ENCODE measurements at regions not wholly inside any gene's neighbourhood (a gene's known extent, or its start where the extent isn't known, plus 50 kb on each side); places are given as distances from the start of the nearest gene placed in this dataset.

GRCh38 chr7:83857691-83858090 is 208.8 kb upstream of the SEMA3E start:
- Histone ChIP-seq H2BK5ac (ENCODE audit: low read depth, low read length, poor library complexity, severe bottlenecking) (no peak overlapping the region), H3K36me3 (ENCODE audit: control insufficient read depth in 1 of 2, insufficient read depth in 2 of 2, low read depth in 1 of 2, low read length in 2 of 2) (no peaks in the 10 kb centered on the region), H2BK12ac (ENCODE audit: low read length in 2 of 2) (no peak overlapping the region), H3K23ac (ENCODE audit: low read length in 2 of 2) (no peak overlapping the region), H2AK5ac (ENCODE audit: low read length, severe bottlenecking) (no peak overlapping the region), H3K4ac (ENCODE audit: low read depth in 1 of 2, low read length in 2 of 2) (no peak overlapping the region), H3K79me1 (replicated peaks; ENCODE audit: low read length, poor library complexity, severe bottlenecking) (no peaks in the 10 kb centered on the region), H3K14ac (ENCODE audit: low read length in 2 of 2) (no peak overlapping the region), H2BK15ac (ENCODE audit: low read depth, poor library complexity, severe bottlenecking) (no peak overlapping the region), H3K27me3 (ENCODE audit: control insufficient read depth in 1 of 2, insufficient read depth in 1 of 2, low read length in 2 of 2) (no peaks in the 10 kb centered on the region), H3K9me3 (ENCODE audit: control insufficient read depth, low read length) (no peaks in the 10 kb centered on the region), H2BK120ac (ENCODE audit: low read depth, low read length) (no peak overlapping the region), H4K91ac (ENCODE audit: low read length) (no peak overlapping the region), H3K4me1 (ENCODE audit: control insufficient read depth, insufficient read depth, low read depth, low read length) (no peaks in the 10 kb centered on the region), H3K4me2 (ENCODE audit: low read length, poor library complexity, severe bottlenecking) (no peak overlapping the region), H4K8ac (ENCODE audit: low read length) (no peak overlapping the region), H3K27ac (ENCODE audit: low read length, poor library complexity, severe bottlenecking) (no peak overlapping the region), H2AFZ (ENCODE audit: low read depth, low read length) (no peak overlapping the region), H3K4me3 (ENCODE audit: insufficient read depth in 1 of 2, low read depth in 1 of 2, low read length in 2 of 2) (no peak overlapping the region), H3K9ac (ENCODE audit: low read length) (no peak overlapping the region), H3K18ac (ENCODE audit: low read depth in 1 of 2, low read length in 2 of 2) (no peak overlapping the region)
- DNase-seq, result no peak
- WGBS, result no CpG with 5 or more reads among the region's 1 CpG

- Histone ChIP-seq H4K91ac (ENCODE audit: low read length) (no peak overlapping the region), H3K4ac (ENCODE audit: low read depth in 1 of 2, low read length in 2 of 2) (no peak overlapping the region), H2BK120ac (ENCODE audit: low read depth, low read length) (no peak overlapping the region), H3K14ac (ENCODE audit: low read length in 2 of 2) (no peak overlapping the region), H3K18ac (ENCODE audit: low read depth in 1 of 2, low read length in 2 of 2) (no peak overlapping the region), H2AFZ (ENCODE audit: low read depth, low read length) (no peak overlapping the region), H3K27me3 (ENCODE audit: control insufficient read depth in 1 of 2, insufficient read depth in 1 of 2, low read length in 2 of 2) (no peaks in the 10 kb centered on the region), H3K36me3 (ENCODE audit: control insufficient read depth in 1 of 2, insufficient read depth in 2 of 2, low read depth in 1 of 2, low read length in 2 of 2) (no peaks in the 10 kb centered on the region), H2BK5ac (ENCODE audit: low read depth, low read length, poor library complexity, severe bottlenecking) (no peak overlapping the region), H3K27ac (ENCODE audit: low read length, poor library complexity, severe bottlenecking) (no peak overlapping the region), H3K4me2 (ENCODE audit: low read length, poor library complexity, severe bottlenecking) (no peak overlapping the region), H3K4me3 (ENCODE audit: insufficient read depth in 1 of 2, low read depth in 1 of 2, low read length in 2 of 2) (no peak overlapping the region), H3K23ac (ENCODE audit: low read length in 2 of 2) (no peak overlapping the region), H2BK15ac (ENCODE audit: low read depth, poor library complexity, severe bottlenecking) (no peak overlapping the region), H4K8ac (ENCODE audit: low read length) (no peak overlapping the region), H3K9me3 (ENCODE audit: control insufficient read depth, low read length) (no peaks in the 10 kb centered on the region), H3K79me1 (replicated peaks; ENCODE audit: low read length, poor library complexity, severe bottlenecking) (no peaks in the 10 kb centered on the region), H3K9ac (ENCODE audit: low read length) (no peak overlapping the region), H3K4me1 (ENCODE audit: control insufficient read depth, insufficient read depth, low read depth, low read length) (no peaks in the 10 kb centered on the region), H2AK5ac (ENCODE audit: low read length, severe bottlenecking) (no peak overlapping the region), H2BK12ac (ENCODE audit: low read length in 2 of 2) (no peak overlapping the region)
- DNase-seq, result no peak
- WGBS, result 95% methylated on average over 5 of the region's 5 CpGs
Observed at GRCh38 chr7:83856094-83856493, 207.2 kb upstream of the SEMA3E start.

DNA sequence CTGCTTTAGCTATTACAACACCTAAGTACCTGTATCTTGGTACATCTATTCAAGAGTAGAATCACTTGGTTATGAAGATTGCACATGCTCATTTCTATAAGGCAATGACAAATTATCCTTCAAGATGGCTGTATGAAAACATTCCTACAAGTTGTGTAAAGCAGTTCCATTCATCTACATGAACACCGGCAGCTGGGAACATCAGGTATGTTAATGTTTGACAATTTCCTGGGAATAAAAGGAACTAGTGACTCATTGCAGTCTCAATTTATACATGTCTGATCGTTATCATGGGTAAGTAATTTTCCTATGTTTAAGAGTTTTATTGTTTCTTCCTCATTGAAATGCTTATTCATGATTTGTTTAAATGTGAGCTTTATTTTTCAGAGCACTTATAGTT is 203.2 kb upstream of the SEMA3E start:
- Histone ChIP-seq H2BK12ac (ENCODE audit: low read length in 2 of 2) (no peak overlapping the region), H2BK5ac (ENCODE audit: low read depth, low read length, poor library complexity, severe bottlenecking) (no peak overlapping the region), H3K4me1 (ENCODE audit: control insufficient read depth, insufficient read depth, low read depth, low read length) (no peaks in the 10 kb centered on the region), H3K23ac (ENCODE audit: low read length in 2 of 2) (no peak overlapping the region), H2AK5ac (ENCODE audit: low read length, severe bottlenecking) (no peak overlapping the region), H4K8ac (ENCODE audit: low read length) (no peak overlapping the region), H3K27ac (ENCODE audit: low read length, poor library complexity, severe bottlenecking) (no peak overlapping the region), H4K91ac (ENCODE audit: low read length) (no peak overlapping the region), H2BK15ac (ENCODE audit: low read depth, poor library complexity, severe bottlenecking) (no peak overlapping the region), H2AFZ (ENCODE audit: low read depth, low read length) (no peak overlapping the region), H3K4me2 (ENCODE audit: low read length, poor library complexity, severe bottlenecking) (no peak overlapping the region), H3K9ac (ENCODE audit: low read length) (no peak overlapping the region), H3K18ac (ENCODE audit: low read depth in 1 of 2, low read length in 2 of 2) (no peak overlapping the region), H2BK120ac (ENCODE audit: low read depth, low read length) (no peak overlapping the region), H3K79me1 (replicated peaks; ENCODE audit: low read length, poor library complexity, severe bottlenecking) (no peaks in the 10 kb centered on the region), H3K14ac (ENCODE audit: low read length in 2 of 2) (no peak overlapping the region), H3K27me3 (ENCODE audit: control insufficient read depth in 1 of 2, insufficient read depth in 1 of 2, low read length in 2 of 2) (no peaks in the 10 kb centered on the region), H3K36me3 (ENCODE audit: control insufficient read depth in 1 of 2, insufficient read depth in 2 of 2, low read depth in 1 of 2, low read length in 2 of 2) (no peaks in the 10 kb centered on the region), H3K4ac (ENCODE audit: low read depth in 1 of 2, low read length in 2 of 2) (no peak overlapping the region), H3K9me3 (ENCODE audit: control insufficient read depth, low read length) (no peaks in the 10 kb centered on the region), H3K4me3 (ENCODE audit: insufficient read depth in 1 of 2, low read depth in 1 of 2, low read length in 2 of 2) (no peak overlapping the region)
- WGBS, result 63% methylated on average over 1 of the region's 2 CpGs
- DNase-seq, result no peak

DNA sequence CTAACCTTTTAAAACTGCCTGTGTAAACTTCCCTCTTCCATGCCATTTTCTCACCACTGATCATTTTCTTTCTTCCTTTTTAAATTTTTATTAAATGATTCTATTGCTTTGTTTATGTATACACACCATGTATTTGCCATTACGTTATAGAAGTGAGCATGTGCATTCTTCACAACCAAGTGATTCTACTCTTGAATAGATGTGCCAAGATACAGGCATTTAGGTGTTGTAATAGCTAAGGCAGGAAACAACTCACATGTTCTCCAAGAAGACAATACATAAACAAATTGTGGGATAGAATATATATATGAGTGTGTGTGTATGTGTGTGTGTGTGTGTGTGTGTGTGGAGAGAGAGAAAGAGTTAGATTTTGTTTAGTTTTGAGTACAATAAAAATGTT is 202.6 kb upstream of the SEMA3E start:
- Histone ChIP-seq H3K79me1 (replicated peaks; ENCODE audit: low read length, poor library complexity, severe bottlenecking) (no peaks in the 10 kb centered on the region), H3K4ac (ENCODE audit: low read depth in 1 of 2, low read length in 2 of 2) (no peak overlapping the region), H3K27ac (ENCODE audit: low read length, poor library complexity, severe bottlenecking) (no peak overlapping the region), H2BK120ac (ENCODE audit: low read depth, low read length) (no peak overlapping the region), H4K91ac (ENCODE audit: low read length) (no peak overlapping the region), H3K27me3 (ENCODE audit: control insufficient read depth in 1 of 2, insufficient read depth in 1 of 2, low read length in 2 of 2) (no peaks in the 10 kb centered on the region), H3K9me3 (ENCODE audit: control insufficient read depth, low read length) (no peaks in the 10 kb centered on the region), H3K23ac (ENCODE audit: low read length in 2 of 2) (no peak overlapping the region), H3K4me1 (ENCODE audit: control insufficient read depth, insufficient read depth, low read depth, low read length) (no peaks in the 10 kb centered on the region), H2BK5ac (ENCODE audit: low read depth, low read length, poor library complexity, severe bottlenecking) (no peak overlapping the region), H2AK5ac (ENCODE audit: low read length, severe bottlenecking) (no peak overlapping the region), H3K4me3 (ENCODE audit: insufficient read depth in 1 of 2, low read depth in 1 of 2, low read length in 2 of 2) (no peak overlapping the region), H2BK12ac (ENCODE audit: low read length in 2 of 2) (no peak overlapping the region), H3K18ac (ENCODE audit: low read depth in 1 of 2, low read length in 2 of 2) (no peak overlapping the region), H3K14ac (ENCODE audit: low read length in 2 of 2) (no peak overlapping the region), H2BK15ac (ENCODE audit: low read depth, poor library complexity, severe bottlenecking) (no peak overlapping the region), H3K36me3 (ENCODE audit: control insufficient read depth in 1 of 2, insufficient read depth in 2 of 2, low read depth in 1 of 2, low read length in 2 of 2) (no peaks in the 10 kb centered on the region), H2AFZ (ENCODE audit: low read depth, low read length) (no peak overlapping the region), H3K4me2 (ENCODE audit: low read length, poor library complexity, severe bottlenecking) (no peak overlapping the region), H3K9ac (ENCODE audit: low read length) (no peak overlapping the region), H4K8ac (ENCODE audit: low read length) (no peak overlapping the region)
- WGBS, result no CpG with 5 or more reads among the region's 1 CpG
- DNase-seq, result peak; percentile 4

Data from mesenchymal stem cell (in vitro differentiated cells and primary cell).